ENCODE measurements at regions not wholly inside any gene's neighbourhood (a gene's known extent, or its start where the extent isn't known, plus 50 kb on each side); places are given as distances from the start of the nearest gene placed in this dataset.
A peak's percentile ranks its signal among the peaks of the same experiment; 100 is the strongest.
"Not testable (repeated sequence)": the region's sequence is repeated elsewhere in the genome, so short reads cannot be mapped to it uniquely, and the experiment has no call there.

DNA sequence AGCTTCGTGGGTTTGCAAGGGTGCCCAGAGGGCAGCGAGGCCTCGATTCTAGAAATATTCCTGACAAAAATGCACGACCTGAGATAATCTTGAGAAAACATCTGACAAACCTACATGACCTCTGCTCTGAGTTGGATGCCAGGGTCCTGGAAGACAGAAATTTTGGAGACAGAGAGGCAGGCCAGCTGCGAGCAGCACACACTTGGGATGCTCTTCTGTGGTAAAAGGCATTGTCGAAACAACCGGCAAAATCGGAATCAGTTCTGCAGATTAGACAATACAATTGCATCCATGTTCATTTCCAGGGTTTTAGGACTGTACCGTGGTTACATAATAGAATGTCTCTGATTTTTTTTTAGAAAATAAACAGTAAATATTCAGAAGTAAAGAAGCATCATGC, 74.2 kb downstream of the GADD45G start:
- Mint-ChIP-seq H3K36me3 (no peaks in the 10 kb centered on the region), H3K4me3 (no peak overlapping the region), H3K27ac (no peak overlapping the region), H3K4me1 (no peaks in the 10 kb centered on the region), H3K27me3 (ENCODE audit: low read depth in 3 of 3) (peaks cover 2 to 4% (median 3%) of the 10 kb centered on the region in 3 donors), H3K9me3 (peaks cover 0 to 1% (median 0%) of the 10 kb centered on the region in 6 donors)
- no peak for DNase-seq

GRCh38 chr9:89679581-89679980, 74.8 kb downstream of the GADD45G start:
- H3K9me3 Mint-ChIP-seq: peaks cover 0 to 1% (median 0%) of the 10 kb centered on the region in 6 donors
- H3K27me3 Mint-ChIP-seq (ENCODE audit: low read depth in 3 of 3): peaks cover 1 to 3% (median 2%) of the 10 kb centered on the region in 3 donors
- DNase-seq: no peak
- H3K4me3 Mint-ChIP-seq: no peak overlapping the region
- H3K36me3 Mint-ChIP-seq: no peaks in the 10 kb centered on the region
- no peaks in the 10 kb centered on the region for H3K4me1 Mint-ChIP-seq
- no peak overlapping the region for H3K27ac Mint-ChIP-seq

DNA sequence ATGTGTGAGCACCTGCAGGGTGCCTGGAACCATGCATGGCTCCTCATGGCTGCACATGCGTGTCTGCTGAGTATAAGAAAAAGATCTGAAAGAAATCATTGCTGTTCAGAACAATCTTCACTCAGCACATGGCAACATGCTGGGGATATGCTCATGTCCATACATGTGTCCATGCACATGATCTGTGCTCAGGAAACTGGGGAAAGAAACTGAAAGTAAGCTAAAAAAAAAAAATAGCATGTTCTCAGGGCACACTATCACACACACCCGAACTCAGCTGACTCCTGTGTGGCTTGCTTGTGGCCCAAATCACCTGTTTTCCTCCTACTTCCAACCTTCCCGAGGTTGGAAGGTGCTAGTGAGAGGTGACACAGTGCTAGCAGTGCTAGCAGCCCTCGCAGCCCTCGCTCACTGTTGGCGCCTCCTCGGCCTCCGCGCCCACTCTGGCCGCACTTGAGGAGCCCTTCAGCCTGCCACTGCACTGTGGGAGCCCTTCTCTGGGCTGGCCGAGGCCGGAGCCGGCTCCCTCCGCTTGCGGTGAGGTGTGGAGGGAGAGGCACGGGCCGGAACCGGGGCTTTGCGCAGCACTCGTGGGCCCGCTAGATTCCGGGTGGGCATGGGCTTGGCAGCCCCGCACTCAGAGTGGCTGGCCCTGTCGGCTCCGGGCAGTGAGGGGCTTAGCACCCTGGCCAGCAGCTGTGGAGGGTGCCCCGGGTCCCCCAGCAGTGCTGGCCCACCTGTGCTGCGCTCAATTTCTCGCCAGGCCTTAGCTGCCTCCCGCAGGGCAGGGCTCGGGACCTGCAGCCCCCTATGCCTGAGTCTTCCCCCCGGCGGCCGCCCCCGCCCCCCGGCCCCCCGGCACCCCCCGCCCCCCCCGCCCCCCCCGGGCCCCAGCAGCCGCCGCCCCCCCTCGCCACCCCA, 76.0 kb downstream of the GADD45G start:
- H3K9me3 Mint-ChIP-seq: no peaks in the 10 kb centered on the region
- H3K27me3 Mint-ChIP-seq (ENCODE audit: low read depth in 3 of 3): peaks cover 0 to 3% (median 2%) of the 10 kb centered on the region in 3 donors
- no peak overlapping the region for H3K4me3 Mint-ChIP-seq
- no peaks in the 10 kb centered on the region for H3K4me1 Mint-ChIP-seq
- H3K27ac Mint-ChIP-seq: no peak overlapping the region
- H3K36me3 Mint-ChIP-seq: no peaks in the 10 kb centered on the region
- DNase-seq: no peak

- not testable (repeated sequence) for H3K27ac Mint-ChIP-seq; H3K27me3 Mint-ChIP-seq (ENCODE audit: low read depth in 3 of 3); H3K36me3 Mint-ChIP-seq; H3K9me3 Mint-ChIP-seq; DNase-seq; H3K4me3 Mint-ChIP-seq; H3K4me1 Mint-ChIP-seq
Observed at GRCh38 chr9:89681468-89681859, 76.7 kb downstream of the GADD45G start.

- Mint-ChIP-seq H3K9me3 (no peaks in the 10 kb centered on the region), H3K4me1 (no peaks in the 10 kb centered on the region), H3K27ac (no peak overlapping the region), H3K4me3 (no peak overlapping the region), H3K36me3 (no peaks in the 10 kb centered on the region), H3K27me3 (ENCODE audit: low read depth in 3 of 3) (peaks cover 0 to 7% (median 2%) of the 10 kb centered on the region in 3 donors)
- DNase-seq: no peak
Observed at GRCh38 chr9:89683626-89684025, 78.8 kb downstream of the GADD45G start.

- Mint-ChIP-seq H3K9me3 (no peaks in the 10 kb centered on the region), H3K27me3 (ENCODE audit: low read depth in 3 of 3) (peaks cover 0 to 6% (median 2%) of the 10 kb centered on the region in 3 donors), H3K4me3 (peak overlapping the region in 1 of 5 donors; percentile 8)
Observed at GRCh38 chr9:89684218-89684617, 79.4 kb downstream of the GADD45G start.

DNA sequence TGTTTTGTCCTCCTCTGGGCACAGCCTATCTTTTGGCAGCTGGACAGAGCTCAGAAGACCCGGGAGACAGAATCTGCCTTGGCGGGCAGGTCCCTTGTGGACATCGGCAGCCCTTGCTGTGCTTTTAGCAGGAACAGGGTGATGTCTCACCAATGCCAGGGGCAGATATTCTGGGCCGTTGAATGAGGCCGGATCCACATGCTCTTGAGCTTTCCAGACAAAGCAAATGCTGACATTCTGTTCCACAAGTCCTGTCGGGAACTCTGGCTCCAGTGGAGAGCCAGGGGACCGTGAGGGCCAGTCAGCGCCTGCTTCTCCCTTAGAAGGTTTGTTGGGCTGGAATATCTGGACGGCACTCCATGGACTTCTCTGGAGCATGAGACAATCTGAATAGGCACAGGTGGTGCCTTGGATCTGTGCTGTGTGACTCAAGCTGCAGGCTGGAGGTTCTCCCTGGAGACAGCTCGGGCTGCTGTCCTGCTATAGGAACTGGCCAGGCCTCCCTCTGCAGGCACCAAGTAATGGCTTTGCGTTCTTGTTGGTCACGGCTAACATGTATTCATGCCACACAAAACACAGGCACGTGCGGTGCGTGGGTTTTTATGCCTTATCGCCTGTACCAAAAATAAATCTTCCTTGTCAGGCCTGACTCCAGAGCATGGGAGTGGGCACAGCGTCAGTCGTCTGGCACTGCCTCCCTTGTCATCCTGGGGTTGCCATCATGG, 80.3 kb downstream of the GADD45G start:
- H3K27me3 Mint-ChIP-seq (ENCODE audit: low read depth in 3 of 3): peaks cover 0 to 4% (median 2%) of the 10 kb centered on the region in 3 donors
- H3K9me3 Mint-ChIP-seq: no peaks in the 10 kb centered on the region
- no peak overlapping the region for H3K27ac Mint-ChIP-seq
- no peak overlapping the region for H3K4me3 Mint-ChIP-seq
- no peaks in the 10 kb centered on the region for H3K4me1 Mint-ChIP-seq
- DNase-seq: no peak
- no peaks in the 10 kb centered on the region for H3K36me3 Mint-ChIP-seq

More at GRCh38 chr9:89684218-89684617, 79.4 kb downstream of the GADD45G start:
- Mint-ChIP-seq H3K27ac (no peak overlapping the region), H3K4me1 (no peaks in the 10 kb centered on the region), H3K36me3 (no peaks in the 10 kb centered on the region)
- DNase-seq: no peak

DNA sequence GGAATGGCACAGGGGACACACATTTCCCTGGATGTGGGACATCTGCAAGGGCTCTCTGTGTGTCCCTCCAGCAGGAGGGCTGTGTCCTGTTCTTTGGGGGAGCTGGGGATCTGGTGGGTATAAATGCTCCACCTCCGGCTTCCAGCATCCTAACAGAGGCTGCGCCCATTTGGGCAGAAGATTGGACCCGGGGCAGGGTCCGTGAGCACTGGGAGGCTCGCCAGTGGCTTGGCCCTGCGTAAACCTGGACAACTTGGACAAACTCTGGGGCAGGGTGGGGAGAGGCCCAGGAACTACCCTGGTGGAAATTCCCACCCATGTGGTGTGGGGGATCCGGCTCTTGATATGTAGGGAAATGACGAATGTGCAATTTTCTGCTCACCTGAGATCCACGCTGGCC, 80.9 kb downstream of the GADD45G start:
- no peaks in the 10 kb centered on the region for H3K36me3 Mint-ChIP-seq
- no peak overlapping the region for H3K4me3 Mint-ChIP-seq
- DNase-seq: no peak
- no peaks in the 10 kb centered on the region for H3K9me3 Mint-ChIP-seq
- H3K4me1 Mint-ChIP-seq: peaks cover 4 to 5% of the 10 kb centered on the region in 2 donors
- H3K27ac Mint-ChIP-seq: no peak overlapping the region
- H3K27me3 Mint-ChIP-seq (ENCODE audit: low read depth in 3 of 3): peaks cover 0 to 4% (median 2%) of the 10 kb centered on the region in 3 donors

DNA sequence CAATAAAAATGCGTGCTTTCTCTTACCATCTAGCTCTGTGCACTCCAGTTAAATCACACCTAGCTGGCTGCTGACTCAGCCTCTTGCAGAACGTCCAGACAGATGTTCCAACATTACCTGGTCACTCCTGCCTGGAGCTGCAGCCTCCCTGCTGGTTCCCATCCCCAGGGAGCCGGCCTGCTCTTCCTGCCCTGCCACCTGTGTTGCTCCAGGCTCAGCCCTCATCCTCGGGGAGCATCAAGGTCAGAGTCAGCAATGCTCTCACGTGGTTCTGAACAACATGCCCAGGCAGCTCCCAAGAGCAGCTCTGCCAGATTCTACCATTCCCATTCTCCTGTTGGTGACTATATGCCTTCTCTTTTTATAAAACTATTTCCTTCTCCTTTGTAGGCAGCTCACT, 81.3 kb downstream of the GADD45G start:
- no peak overlapping the region for H3K27ac Mint-ChIP-seq

GRCh38 chr9:89686621-89687020, 81.8 kb downstream of the GADD45G start:
- Mint-ChIP-seq H3K27me3 (ENCODE audit: low read depth in 3 of 3) (peaks cover 0 to 4% (median 2%) of the 10 kb centered on the region in 3 donors), H3K9me3 (no peaks in the 10 kb centered on the region), H3K4me1 (peaks cover 10 to 11% of the 10 kb centered on the region in 2 donors), H3K27ac (no peak overlapping the region), H3K4me3 (no peak overlapping the region), H3K36me3 (no peaks in the 10 kb centered on the region)
- DNase-seq: no peak

More for the DNA sequence above, 81.3 kb downstream of the GADD45G start:
- Mint-ChIP-seq H3K9me3 (no peaks in the 10 kb centered on the region), H3K4me1 (peaks cover 7% of the 10 kb centered on the region in 2 donors), H3K27me3 (ENCODE audit: low read depth in 3 of 3) (peaks cover 0 to 4% (median 2%) of the 10 kb centered on the region in 3 donors), H3K36me3 (no peaks in the 10 kb centered on the region), H3K4me3 (no peak overlapping the region)
- DNase-seq: no peak

DNA sequence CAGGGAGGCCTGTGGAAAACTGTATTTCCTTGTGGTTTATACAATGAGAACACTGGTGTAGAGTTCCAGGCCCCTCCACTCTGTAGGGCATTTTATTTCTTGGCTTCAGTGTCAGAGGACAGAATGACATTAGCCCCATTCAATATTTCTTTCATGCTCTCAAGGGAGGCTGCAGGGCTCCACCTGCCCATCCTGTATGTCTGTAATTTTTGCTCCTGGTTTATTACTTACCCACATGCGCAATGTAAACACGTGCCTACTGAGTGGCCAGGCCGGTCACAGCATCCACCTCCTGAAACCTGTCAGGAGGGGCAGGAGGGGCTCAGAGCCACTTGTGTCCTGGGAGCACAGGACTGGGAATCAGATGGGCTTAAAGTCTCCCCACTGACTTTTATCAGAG, 82.4 kb downstream of the GADD45G start:
- Mint-ChIP-seq H3K27ac (no peak overlapping the region), H3K4me1 (peaks cover 10 to 17% of the 10 kb centered on the region in 2 donors), H3K9me3 (no peaks in the 10 kb centered on the region), H3K27me3 (ENCODE audit: low read depth in 3 of 3) (peaks cover 0 to 4% (median 2%) of the 10 kb centered on the region in 3 donors), H3K4me3 (no peak overlapping the region), H3K36me3 (no peaks in the 10 kb centered on the region)
- DNase-seq: no peak

- H3K27ac Mint-ChIP-seq: no peak overlapping the region
- peaks cover 0 to 4% (median 2%) of the 10 kb centered on the region in 3 donors for H3K27me3 Mint-ChIP-seq (ENCODE audit: low read depth in 3 of 3)
- DNase-seq: no peak
- H3K4me1 Mint-ChIP-seq: peaks cover 10 to 18% of the 10 kb centered on the region in 2 donors
- no peak overlapping the region for H3K4me3 Mint-ChIP-seq
- no peaks in the 10 kb centered on the region for H3K36me3 Mint-ChIP-seq
- no peaks in the 10 kb centered on the region for H3K9me3 Mint-ChIP-seq
Observed at GRCh38 chr9:89687848-89688247, 83.0 kb downstream of the GADD45G start.

- not testable (repeated sequence) for H3K27me3 Mint-ChIP-seq (ENCODE audit: low read depth in 3 of 3); H3K4me3 Mint-ChIP-seq; H3K9me3 Mint-ChIP-seq; DNase-seq; H3K36me3 Mint-ChIP-seq; H3K27ac Mint-ChIP-seq
- peaks cover 10 to 18% of the 10 kb centered on the region in 2 donors for H3K4me1 Mint-ChIP-seq
Observed at GRCh38 chr9:89689321-89689720, 84.5 kb downstream of the GADD45G start.

GRCh38 chr9:89690334-89690912, 85.6 kb downstream of the GADD45G start:
- H3K27me3 Mint-ChIP-seq (ENCODE audit: low read depth in 3 of 3): peaks cover 1 to 9% (median 2%) of the 10 kb centered on the region in 3 donors
- no peaks in the 10 kb centered on the region for H3K9me3 Mint-ChIP-seq
- H3K4me1 Mint-ChIP-seq: peaks cover 10 to 18% of the 10 kb centered on the region in 2 donors
- H3K27ac Mint-ChIP-seq: no peak overlapping the region
- H3K4me3 Mint-ChIP-seq: peak overlapping the region in 1 of 5 donors; percentile 20
- H3K36me3 Mint-ChIP-seq: no peaks in the 10 kb centered on the region
- DNase-seq: peak in 1 of 3 donors; percentile 1
